Tibial nerve (tissue), 4 donors: ENCODE measurements at regions not wholly inside any gene's neighbourhood (a gene's known extent, or its start where the extent isn't known, plus 50 kb on each side); places are given as distances from the start of the nearest gene placed in this dataset.

Experiments
- CTCF ChIP-seq, 5 experiments: fragments of 200-600 bp in 3 of 5; fragments of 450-650 bp in 2 of 5; sonication (generic) in 3 of 5; IDR thresholded peaks; one replicate each; pipeline ENCODE4 v1.5.1; 2016 to 2019; ENCODE audit warnings: antibody characterized with exemption in 5 of 5, mild to moderate bottlenecking in 3 of 5, moderate library complexity in 2 of 5
- EP300 ChIP-seq, 2 donors: sonication (generic); formaldehyde crosslinking; IDR thresholded peaks; one replicate each; pipeline ENCODE4 v1.6.1; 2017; ENCODE audit warnings: antibody characterized with exemption in 2 of 2, mild to moderate bottlenecking in 1 of 2
- POLR2A ChIP-seq, 2 donors: fragments of 450-650 bp; IDR thresholded peaks; one replicate each; pipeline ENCODE4 v1.6.1; 2017; ENCODE audit warnings: antibody characterized with exemption in 2 of 2, mild to moderate bottlenecking in 2 of 2, moderate library complexity in 2 of 2

GRCh38 chr14:38400751-38401150 lies 144.9 kb upstream of the CLEC14A start:
- no peak for TF ChIP-seq CTCF (IDR thresholded peaks at IDR 0.05)
- no peak for TF ChIP-seq POLR2A (IDR thresholded peaks at IDR 0.05)
- TF ChIP-seq EP300 (IDR thresholded peaks at IDR 0.05) = no peak
